A673 (cell line): ENCODE measurements at regions not wholly inside any gene's neighbourhood (a gene's known extent, or its start where the extent isn't known, plus 50 kb on each side); places are given as distances from the start of the nearest gene placed in this dataset.

Experiments used
- CTCF ChIP-seq: fragments of 300-800, 200-600 bp; sonication (generic); conservative IDR thresholded peaks from 2 replicates; pipeline ENCODE4 v1.5.1; 2017; ENCODE audit warnings: low read depth, mild to moderate bottlenecking, antibody characterized with exemption, low read length, moderate library complexity, mixed read lengths
- EZH2 ChIP-seq: fragments of 200-600 bp; sonication (generic); IDR thresholded peaks from 2 replicates; pipeline ENCODE4 v1.6.1; 2017; ENCODE audit warnings: borderline replicate concordance, low read depth, mild to moderate bottlenecking, mixed read lengths, antibody characterized with exemption, low read length; ENCODE audit not compliant: poor library complexity, severe bottlenecking

- TF ChIP-seq CTCF, result no peak
- no peak for TF ChIP-seq EZH2
These were observed 277.8 kb downstream of the FOXO1 start for GRCh38 chr13:40388617-40389016.
